ENCODE measurements at regions not wholly inside any gene's neighbourhood (a gene's known extent, or its start where the extent isn't known, plus 50 kb on each side); places are given as distances from the start of the nearest gene placed in this dataset.

DNA sequence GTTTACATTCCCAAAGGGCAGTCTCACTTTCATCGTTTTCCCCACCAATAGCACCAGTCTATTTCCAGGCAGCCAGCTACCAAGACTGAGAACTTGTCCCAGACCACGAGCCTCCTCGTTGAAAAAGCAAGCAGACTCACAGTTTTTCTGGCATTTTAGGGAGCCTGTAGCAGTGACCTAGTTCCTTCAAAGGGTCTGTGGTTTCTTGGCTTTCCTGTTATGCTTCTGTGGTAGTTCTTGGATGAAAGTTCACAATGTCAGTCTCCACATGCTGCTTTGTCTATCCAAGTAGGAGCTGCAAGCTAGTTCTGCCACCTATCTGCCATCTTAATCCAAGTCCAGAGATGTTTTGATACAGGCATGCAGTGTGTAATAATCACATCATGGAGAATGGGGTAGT is 151.6 kb upstream of the ZC4H2 start:
- TF ChIP-seq, protein P1, sequence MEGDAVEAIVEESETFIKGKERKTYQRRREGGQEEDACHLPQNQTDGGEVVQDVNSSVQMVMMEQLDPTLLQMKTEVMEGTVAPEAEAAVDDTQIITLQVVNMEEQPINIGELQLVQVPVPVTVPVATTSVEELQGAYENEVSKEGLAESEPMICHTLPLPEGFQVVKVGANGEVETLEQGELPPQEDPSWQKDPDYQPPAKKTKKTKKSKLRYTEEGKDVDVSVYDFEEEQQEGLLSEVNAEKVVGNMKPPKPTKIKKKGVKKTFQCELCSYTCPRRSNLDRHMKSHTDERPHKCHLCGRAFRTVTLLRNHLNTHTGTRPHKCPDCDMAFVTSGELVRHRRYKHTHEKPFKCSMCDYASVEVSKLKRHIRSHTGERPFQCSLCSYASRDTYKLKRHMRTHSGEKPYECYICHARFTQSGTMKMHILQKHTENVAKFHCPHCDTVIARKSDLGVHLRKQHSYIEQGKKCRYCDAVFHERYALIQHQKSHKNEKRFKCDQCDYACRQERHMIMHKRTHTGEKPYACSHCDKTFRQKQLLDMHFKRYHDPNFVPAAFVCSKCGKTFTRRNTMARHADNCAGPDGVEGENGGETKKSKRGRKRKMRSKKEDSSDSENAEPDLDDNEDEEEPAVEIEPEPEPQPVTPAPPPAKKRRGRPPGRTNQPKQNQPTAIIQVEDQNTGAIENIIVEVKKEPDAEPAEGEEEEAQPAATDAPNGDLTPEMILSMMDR (IDR thresholded peaks at IDR 0.05; ENCODE audit: insufficient read depth in 1 of 2, low read depth in 1 of 2, low read length in 1 of 2, severe bottlenecking in 1 of 2, unreplicated experiment in 1 of 2), result no peak
- ChIA-PET POLR2A (no interaction called here), CTCF (no interaction called here)
- no peak for DNase-seq
- Mint-ChIP-seq H3K36me3 (ENCODE audit: insufficient read depth, unreplicated experiment) (no peaks in the 10 kb centered on the region), H3K4me3 (ENCODE audit: unreplicated experiment) (no peak overlapping the region), H3K9me3 (ENCODE audit: unreplicated experiment) (peaks cover 46% of the 10 kb centered on the region), H3K27me3 (ENCODE audit: insufficient read depth, unreplicated experiment) (no peaks in the 10 kb centered on the region), H3K4me1 (ENCODE audit: low read depth, unreplicated experiment) (no peaks in the 10 kb centered on the region), H3K27ac (ENCODE audit: unreplicated experiment) (no peak overlapping the region)
- no TSS peak for BruUV-seq (replicated peaks)
- Histone ChIP-seq H3K4me3 (ENCODE audit: low read depth, low read length) (no peak overlapping the region), H3K4me1 (no peaks in the 10 kb centered on the region), H3K9me3 (no peaks in the 10 kb centered on the region), H3K36me3 (ENCODE audit: control insufficient read depth, insufficient read depth, low read length) (no peaks in the 10 kb centered on the region), H3K27me3 (replicated peaks; ENCODE audit: control insufficient read depth, insufficient read depth, low read length) (no peaks in the 10 kb centered on the region)
- intact Hi-C loops (cut with micrococcal nuclease; ENCODE audit: unreplicated experiment), result no loop called here

DNA sequence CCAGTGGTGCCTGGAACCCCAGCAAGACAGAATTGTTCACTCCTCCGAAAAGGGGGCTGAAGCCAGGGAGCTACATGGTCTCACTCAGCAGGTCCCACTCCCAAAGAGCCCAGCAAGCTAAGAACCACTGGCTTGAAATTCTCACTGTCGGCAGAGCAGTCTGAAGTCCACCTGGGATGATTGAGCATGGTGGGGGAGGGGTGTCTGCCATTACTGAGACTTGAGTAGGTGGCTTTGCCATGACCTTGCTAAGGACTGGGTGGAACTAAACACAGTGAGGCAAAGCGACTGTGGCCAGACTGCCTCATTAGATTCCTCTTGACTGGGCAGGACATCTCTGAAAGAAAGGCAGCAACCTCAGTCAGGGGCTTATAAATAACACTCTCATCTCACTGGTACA is 122.6 kb upstream of the ZC4H2 start:
- intact Hi-C loops (cut with micrococcal nuclease; ENCODE audit: unreplicated experiment), result loop anchor here (10.0 kb wide), 1 partner anchor 64 kb away; the partner anchor contains the start of gene ZC3H12B
- peaks cover 29% of the 10 kb centered on the region for H3K9me3 Mint-ChIP-seq (ENCODE audit: unreplicated experiment)

DNA sequence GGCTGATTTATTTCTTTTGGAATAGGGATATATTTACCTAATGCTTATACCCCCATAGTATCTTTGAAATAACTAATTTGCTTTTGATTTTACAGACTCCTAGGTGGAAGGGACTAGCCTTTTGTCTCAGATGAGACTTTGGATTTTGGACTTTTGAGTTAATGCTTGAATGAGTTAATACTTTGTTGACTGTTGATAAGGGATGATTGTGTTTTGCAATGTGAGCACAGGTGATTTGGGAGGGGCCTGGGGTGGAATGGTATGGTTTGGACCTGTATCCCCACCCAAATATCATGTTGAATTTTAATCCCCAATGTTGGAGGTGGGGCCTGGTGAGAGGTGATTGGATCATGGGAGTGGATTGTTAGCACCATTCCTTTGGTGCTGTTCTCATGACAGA is 117.4 kb upstream of the ZC4H2 start:
- Histone ChIP-seq H3K27me3 (replicated peaks; ENCODE audit: control insufficient read depth, insufficient read depth, low read length) (no peaks in the 10 kb centered on the region), H3K4me1 (peaks cover 30% of the 10 kb centered on the region), H3K4me3 (ENCODE audit: low read depth, low read length) (no peak overlapping the region), H3K9me3 (peaks cover 6% of the 10 kb centered on the region; the same call in 1 of the 2 replicates), H3K36me3 (ENCODE audit: control insufficient read depth, insufficient read depth, low read length) (no peaks in the 10 kb centered on the region; the same call in 1 of the 2 replicates)
- CTCF ChIA-PET, result no interaction called here
- TF ChIP-seq, protein P1 (IDR thresholded peaks at IDR 0.05; ENCODE audit: insufficient read depth in 1 of 2, low read depth in 1 of 2, low read length in 1 of 2, severe bottlenecking in 1 of 2, unreplicated experiment in 1 of 2), result no peak
- BruUV-seq (replicated peaks), result no TSS peak
- peak; percentile 53 to 54 for DNase-seq
- Mint-ChIP-seq H3K9me3 (ENCODE audit: unreplicated experiment) (peaks cover 17% of the 10 kb centered on the region), H3K4me3 (ENCODE audit: unreplicated experiment) (peak overlapping the region; percentile 7), H3K36me3 (ENCODE audit: insufficient read depth, unreplicated experiment) (peaks cover 7% of the 10 kb centered on the region), H3K27ac (ENCODE audit: unreplicated experiment) (peak overlapping the region; percentile 43), H3K27me3 (ENCODE audit: insufficient read depth, unreplicated experiment) (no peaks in the 10 kb centered on the region), H3K4me1 (ENCODE audit: low read depth, unreplicated experiment) (peaks cover 7% of the 10 kb centered on the region)
- POLR2A ChIA-PET, result no interaction called here
- intact Hi-C loops (cut with micrococcal nuclease; ENCODE audit: unreplicated experiment), result loop anchor here (1.0 to 10.0 kb wide), 2 partner anchors 59 to 102 kb away; partner anchors contain the start of gene ZC3H12B

More for the DNA sequence above, 122.6 kb upstream of the ZC4H2 start:
- ChIA-PET CTCF (no interaction called here), POLR2A (no interaction called here)
- peaks cover 6% of the 10 kb centered on the region; the same call in 1 of the 2 replicates for H3K9me3 ChIP-seq
- peaks cover 7% of the 10 kb centered on the region for H3K36me3 Mint-ChIP-seq (ENCODE audit: insufficient read depth, unreplicated experiment)
- H3K27ac Mint-ChIP-seq (ENCODE audit: unreplicated experiment), result no peak overlapping the region
- no peaks in the 10 kb centered on the region; the same call in 1 of the 2 replicates for H3K4me1 ChIP-seq
- H3K4me3 Mint-ChIP-seq (ENCODE audit: unreplicated experiment), result no peak overlapping the region
- H3K4me1 Mint-ChIP-seq (ENCODE audit: low read depth, unreplicated experiment), result no peaks in the 10 kb centered on the region
- no peaks in the 10 kb centered on the region for H3K27me3 Mint-ChIP-seq (ENCODE audit: insufficient read depth, unreplicated experiment)
- H3K27me3 ChIP-seq (replicated peaks; ENCODE audit: control insufficient read depth, insufficient read depth, low read length), result no peaks in the 10 kb centered on the region
- BruUV-seq (replicated peaks), result no TSS peak
- no peak for DNase-seq
- H3K36me3 ChIP-seq (ENCODE audit: control insufficient read depth, insufficient read depth, low read length), result no peaks in the 10 kb centered on the region
- H3K4me3 ChIP-seq (ENCODE audit: low read depth, low read length), result no peak overlapping the region
- TF ChIP-seq, protein P1 (IDR thresholded peaks at IDR 0.05; ENCODE audit: insufficient read depth in 1 of 2, low read depth in 1 of 2, low read length in 1 of 2, severe bottlenecking in 1 of 2, unreplicated experiment in 1 of 2), result no peak
